ENCODE measurements at regions not wholly inside any gene's neighbourhood (a gene's known extent, or its start where the extent isn't known, plus 50 kb on each side); places are given as distances from the start of the nearest gene placed in this dataset.

DNA sequence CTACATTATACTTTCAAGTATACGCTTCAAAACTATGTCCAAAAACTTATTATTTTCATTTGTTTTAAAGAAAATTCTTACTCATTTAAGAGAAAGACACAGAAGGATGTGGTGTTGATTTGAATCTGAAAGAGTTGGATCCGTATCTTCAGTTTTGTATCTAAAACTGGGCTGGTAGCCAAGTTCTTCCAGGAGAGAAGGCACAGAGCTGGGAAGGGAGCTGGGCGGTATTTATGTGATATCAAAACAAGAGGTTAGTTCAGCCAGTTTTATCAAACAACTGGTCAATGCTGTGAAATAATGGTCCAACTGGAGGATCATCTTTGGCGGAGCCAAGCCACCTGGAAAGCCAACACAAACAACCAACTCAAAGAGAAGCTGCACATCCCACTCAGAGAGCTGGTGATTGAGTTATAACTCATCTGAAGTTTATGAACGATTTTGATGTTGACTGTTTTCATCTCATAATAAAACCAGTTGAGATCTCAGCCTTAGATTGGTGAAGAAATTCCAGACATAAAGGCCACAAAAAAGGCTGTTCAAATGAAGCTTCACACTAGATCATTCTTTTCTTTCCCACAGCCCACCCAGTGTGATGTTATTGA lies 489.6 kb upstream of the RASGRP1 start:
- CTCF ChIA-PET, result no interaction called here
- Histone ChIP-seq H3K36me3 (ENCODE audit: insufficient read depth, low read length) (no peaks in the 10 kb centered on the region), H3K27me3 (ENCODE audit: insufficient read depth, low read length, poor library complexity, severe bottlenecking) (no peaks in the 10 kb centered on the region), H3K4me1 (ENCODE audit: insufficient read depth, low read length) (no peaks in the 10 kb centered on the region), H3K27ac (ENCODE audit: low read depth, low read length) (no peak overlapping the region), H3K9me3 (ENCODE audit: low read length) (peaks cover 5% of the 10 kb centered on the region), H3K4me3 (ENCODE audit: low read length) (no peak overlapping the region)
- POLR2A ChIA-PET, result no interaction called here
- peaks cover 0 to 3% of the 10 kb centered on the region in 2 donors for H3K27me3 Mint-ChIP-seq
- peaks cover 6 to 12% (median 9%) of the 10 kb centered on the region in 5 donors for H3K9me3 Mint-ChIP-seq
- no peaks in the 10 kb centered on the region for H3K4me1 Mint-ChIP-seq
- DNase-seq, result no peak
- H3K4me3 Mint-ChIP-seq, result no peak overlapping the region
- no peak overlapping the region for H3K27ac Mint-ChIP-seq
- no peaks in the 10 kb centered on the region for H3K36me3 Mint-ChIP-seq

DNA sequence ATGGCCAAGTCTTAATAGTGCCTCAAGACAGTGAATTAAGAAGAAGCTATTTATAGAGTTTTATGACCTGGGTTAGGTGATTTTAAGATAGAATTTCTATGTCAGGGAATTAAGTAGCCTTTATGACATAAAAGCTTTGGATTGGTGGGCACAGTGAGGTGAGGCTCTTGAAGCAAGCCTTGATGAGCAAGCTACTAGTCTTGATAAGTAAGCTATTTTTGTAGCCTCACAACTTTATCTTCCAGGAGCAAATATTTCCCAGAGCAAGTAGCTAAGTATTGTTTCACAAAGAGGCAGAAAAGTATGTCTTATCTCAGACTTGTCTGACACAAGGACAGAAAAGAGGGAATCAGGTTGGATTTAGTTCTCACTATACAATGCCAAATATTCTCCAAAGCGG lies 491.7 kb upstream of the RASGRP1 start:
- Histone ChIP-seq H3K27ac (ENCODE audit: low read depth, low read length) (no peak overlapping the region), H3K4me3 (ENCODE audit: low read length) (no peak overlapping the region), H3K36me3 (ENCODE audit: insufficient read depth, low read length) (no peaks in the 10 kb centered on the region), H3K27me3 (ENCODE audit: insufficient read depth, low read length, poor library complexity, severe bottlenecking) (no peaks in the 10 kb centered on the region), H3K9me3 (ENCODE audit: low read length) (no peaks in the 10 kb centered on the region), H3K4me1 (ENCODE audit: insufficient read depth, low read length) (no peaks in the 10 kb centered on the region)
- Mint-ChIP-seq H3K9me3 (no peaks in the 10 kb centered on the region), H3K27ac (no peak overlapping the region), H3K36me3 (no peaks in the 10 kb centered on the region), H3K27me3 (peaks cover 0 to 3% of the 10 kb centered on the region in 2 donors), H3K4me3 (no peak overlapping the region), H3K4me1 (no peaks in the 10 kb centered on the region)
- CTCF ChIA-PET, result no interaction called here
- no peak for DNase-seq
- POLR2A ChIA-PET, result no interaction called here

DNA sequence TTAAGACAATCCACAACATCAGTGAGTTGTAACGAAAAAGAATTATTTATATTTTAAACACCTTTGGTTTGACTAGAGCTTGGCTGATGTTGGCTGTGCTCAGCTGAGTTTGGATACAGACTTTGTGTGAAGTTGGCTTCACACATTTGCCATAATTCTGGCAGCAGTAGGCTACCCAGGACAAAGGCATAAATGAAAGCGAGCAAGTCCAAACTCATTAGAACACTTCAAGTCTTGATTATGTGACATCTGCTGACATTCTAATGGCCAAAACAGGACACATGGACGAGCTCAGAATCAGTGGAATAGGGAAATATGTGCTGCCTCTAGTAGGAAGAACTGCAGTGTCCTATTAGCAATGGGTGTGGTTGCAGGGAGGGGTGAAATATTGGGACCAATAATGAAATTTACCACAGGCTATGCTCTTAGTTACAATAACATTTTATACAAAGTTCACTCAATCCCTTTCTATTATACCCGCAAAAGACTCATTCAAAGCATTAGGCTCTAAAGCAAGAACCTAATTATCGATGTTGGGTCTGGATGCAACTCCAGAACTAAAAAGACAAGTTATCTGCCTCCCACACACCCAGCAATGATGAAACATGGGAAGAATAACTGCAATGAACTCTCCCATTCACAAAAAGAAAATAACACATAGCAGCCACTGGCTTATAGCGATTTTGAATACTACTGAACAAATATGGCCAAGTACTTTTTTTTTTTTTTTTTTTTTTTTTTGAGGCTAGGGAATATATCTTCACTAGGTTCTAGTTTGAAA lies 493.9 kb upstream of the RASGRP1 start:
- H3K36me3 Mint-ChIP-seq, result no peaks in the 10 kb centered on the region
- POLR2A ChIA-PET, result no interaction called here

DNA sequence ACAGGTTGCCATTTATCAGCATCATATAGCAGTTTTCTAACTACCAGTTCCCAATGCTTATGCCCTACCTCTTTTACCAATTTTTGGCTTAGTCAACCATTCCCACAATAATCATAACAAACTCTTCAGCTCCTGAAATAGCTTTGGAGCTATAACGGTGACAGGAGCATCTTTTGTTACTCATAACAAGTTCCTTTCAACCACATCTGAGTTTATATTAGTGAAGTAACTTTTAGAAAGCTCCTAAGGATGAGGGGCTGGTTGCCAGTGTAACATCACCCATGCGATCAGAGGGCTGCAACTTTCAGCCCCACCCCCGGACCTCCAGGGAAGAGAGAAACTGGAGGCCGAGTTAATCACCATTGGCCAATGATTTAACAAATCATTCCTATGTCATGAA lies 495.3 kb upstream of the RASGRP1 start:
- no peaks in the 10 kb centered on the region for H3K9me3 ChIP-seq (ENCODE audit: low read length)
- H3K27me3 ChIP-seq (ENCODE audit: insufficient read depth, low read length, poor library complexity, severe bottlenecking), result no peaks in the 10 kb centered on the region
- DNase-seq, result no peak
- Mint-ChIP-seq H3K27ac (no peak overlapping the region), H3K9me3 (peaks cover 0 to 4% (median 0%) of the 10 kb centered on the region in 5 donors), H3K4me1 (no peaks in the 10 kb centered on the region), H3K4me3 (no peak overlapping the region), H3K36me3 (no peaks in the 10 kb centered on the region), H3K27me3 (peaks cover 1 to 13% of the 10 kb centered on the region in 2 donors)
- no peaks in the 10 kb centered on the region for H3K4me1 ChIP-seq (ENCODE audit: insufficient read depth, low read length)
- no peak overlapping the region for H3K27ac ChIP-seq (ENCODE audit: low read depth, low read length)
- ChIA-PET CTCF (no interaction called here), POLR2A (no interaction called here)
- no peak overlapping the region for H3K4me3 ChIP-seq (ENCODE audit: low read length)
- no peaks in the 10 kb centered on the region for H3K36me3 ChIP-seq (ENCODE audit: insufficient read depth, low read length)

More for the DNA sequence above, 493.9 kb upstream of the RASGRP1 start:
- Histone ChIP-seq H3K9me3 (ENCODE audit: low read length) (no peaks in the 10 kb centered on the region), H3K4me1 (ENCODE audit: insufficient read depth, low read length) (no peaks in the 10 kb centered on the region), H3K27ac (ENCODE audit: low read depth, low read length) (no peak overlapping the region), H3K27me3 (ENCODE audit: insufficient read depth, low read length, poor library complexity, severe bottlenecking) (no peaks in the 10 kb centered on the region), H3K4me3 (ENCODE audit: low read length) (no peak overlapping the region), H3K36me3 (ENCODE audit: insufficient read depth, low read length) (no peaks in the 10 kb centered on the region)
- Mint-ChIP-seq H3K4me1 (no peaks in the 10 kb centered on the region), H3K27me3 (peaks cover 3 to 4% of the 10 kb centered on the region in 2 donors), H3K27ac (no peak overlapping the region), H3K9me3 (peaks cover 0 to 4% (median 0%) of the 10 kb centered on the region in 5 donors), H3K4me3 (no peak overlapping the region)
- DNase-seq, result no peak
- CTCF ChIA-PET, result no interaction called here

DNA sequence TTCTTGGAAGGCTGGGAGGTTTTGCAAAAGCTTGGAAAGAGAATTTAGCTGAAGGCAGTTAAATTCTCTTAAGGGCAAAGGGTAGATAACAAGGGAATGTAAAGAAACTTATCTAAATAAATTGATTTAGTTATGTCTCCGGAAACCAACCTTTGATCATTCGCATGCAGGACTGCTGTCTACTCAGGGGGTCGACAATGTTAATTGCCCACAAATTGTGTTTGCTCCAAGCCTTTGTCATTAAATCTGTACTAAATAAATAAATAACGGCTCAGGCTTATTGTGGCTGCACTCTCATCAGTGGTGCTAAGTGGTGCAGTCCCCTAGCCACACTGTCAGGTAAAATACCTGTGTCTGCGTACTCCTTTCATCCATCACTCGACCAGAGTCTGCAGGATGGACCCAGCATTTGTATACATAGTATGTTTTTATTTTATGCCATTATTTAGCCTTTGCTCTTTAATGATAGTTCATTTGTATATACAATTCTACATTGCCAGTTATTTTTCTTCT lies 497.4 kb upstream of the RASGRP1 start:
- ChIA-PET POLR2A (no interaction called here), CTCF (no interaction called here)

DNA sequence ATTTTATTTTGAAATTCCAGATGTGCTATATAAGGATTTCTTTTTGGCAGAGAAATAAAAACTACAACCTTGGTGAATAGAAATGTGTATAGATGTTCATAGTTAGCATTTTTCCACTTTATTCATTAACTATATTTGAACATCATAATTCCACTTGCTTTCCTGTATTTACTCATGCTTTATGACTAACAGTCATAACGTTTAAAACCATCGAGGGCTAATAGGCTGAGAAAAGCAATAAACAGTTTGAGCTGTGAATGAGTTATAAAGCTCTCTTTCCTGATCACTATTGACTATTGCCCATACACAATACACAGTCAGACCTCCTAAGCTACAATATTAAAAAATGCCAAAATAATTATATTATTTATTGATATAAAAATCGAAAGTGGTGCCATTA lies 502.1 kb upstream of the RASGRP1 start:
- H3K27me3 Mint-ChIP-seq, result peaks cover 6 to 34% of the 10 kb centered on the region in 2 donors
- Histone ChIP-seq H3K9me3 (ENCODE audit: low read length) (no peaks in the 10 kb centered on the region), H3K4me3 (ENCODE audit: low read length) (no peak overlapping the region), H3K27me3 (ENCODE audit: insufficient read depth, low read length, poor library complexity, severe bottlenecking) (no peaks in the 10 kb centered on the region), H3K36me3 (ENCODE audit: insufficient read depth, low read length) (no peaks in the 10 kb centered on the region), H3K27ac (ENCODE audit: low read depth, low read length) (no peak overlapping the region), H3K4me1 (ENCODE audit: insufficient read depth, low read length) (no peaks in the 10 kb centered on the region)
- DNase-seq, result no peak
- H3K9me3 Mint-ChIP-seq, result peaks cover 0 to 5% (median 0%) of the 10 kb centered on the region in 5 donors
- H3K4me1 Mint-ChIP-seq, result no peaks in the 10 kb centered on the region
- no peak overlapping the region for H3K27ac Mint-ChIP-seq
- no peaks in the 10 kb centered on the region for H3K36me3 Mint-ChIP-seq
- CTCF ChIA-PET, result no interaction called here
- POLR2A ChIA-PET, result no interaction called here
- no peak overlapping the region for H3K4me3 Mint-ChIP-seq

More for the DNA sequence above, 497.4 kb upstream of the RASGRP1 start:
- Histone ChIP-seq H3K9me3 (ENCODE audit: low read length) (no peaks in the 10 kb centered on the region), H3K36me3 (ENCODE audit: insufficient read depth, low read length) (no peaks in the 10 kb centered on the region), H3K27me3 (ENCODE audit: insufficient read depth, low read length, poor library complexity, severe bottlenecking) (no peaks in the 10 kb centered on the region), H3K4me3 (ENCODE audit: low read length) (no peak overlapping the region), H3K4me1 (ENCODE audit: insufficient read depth, low read length) (no peaks in the 10 kb centered on the region), H3K27ac (ENCODE audit: low read depth, low read length) (no peak overlapping the region)
- H3K27me3 Mint-ChIP-seq, result peaks cover 2 to 19% of the 10 kb centered on the region in 2 donors
- H3K4me3 Mint-ChIP-seq, result no peak overlapping the region
- no peak overlapping the region for H3K27ac Mint-ChIP-seq
- no peaks in the 10 kb centered on the region for H3K4me1 Mint-ChIP-seq
- H3K9me3 Mint-ChIP-seq, result peaks cover 0 to 4% (median 0%) of the 10 kb centered on the region in 5 donors
- DNase-seq, result no peak
- H3K36me3 Mint-ChIP-seq, result no peaks in the 10 kb centered on the region

DNA sequence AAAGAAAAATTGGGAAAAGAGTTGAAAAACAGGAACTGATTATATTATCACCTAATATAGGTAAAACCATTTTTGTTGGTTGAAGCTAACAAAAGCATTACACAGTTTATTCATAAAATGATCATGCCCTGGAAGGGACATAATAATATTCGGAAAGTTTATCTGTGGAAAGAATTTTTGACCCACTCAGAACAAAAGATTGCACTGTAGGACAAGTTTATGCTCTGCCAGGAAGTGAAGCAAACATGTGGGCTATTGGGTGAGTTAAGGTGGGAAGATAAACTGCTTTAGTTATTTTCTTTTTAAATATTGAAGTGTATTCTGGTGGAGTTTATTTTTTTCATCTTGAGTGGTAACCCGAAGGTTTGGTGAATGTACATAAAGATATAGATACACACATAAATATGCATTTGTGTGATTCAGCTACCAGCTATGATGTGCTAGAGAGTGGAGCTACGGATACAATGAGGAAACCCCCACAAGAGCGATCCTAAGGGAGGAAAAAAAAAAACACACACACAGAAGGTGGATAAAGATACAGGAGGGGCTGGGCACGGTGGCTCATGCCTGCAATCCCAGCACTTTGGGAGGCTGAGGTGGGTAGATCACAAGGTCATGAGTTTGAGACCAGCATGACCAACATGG lies 506.4 kb upstream of the THBS1 start:
- H3K27ac Mint-ChIP-seq, result peak overlapping the region in 1 of 8 donors; percentile 6
- H3K36me3 ChIP-seq (ENCODE audit: insufficient read depth, low read length), result no peaks in the 10 kb centered on the region

DNA sequence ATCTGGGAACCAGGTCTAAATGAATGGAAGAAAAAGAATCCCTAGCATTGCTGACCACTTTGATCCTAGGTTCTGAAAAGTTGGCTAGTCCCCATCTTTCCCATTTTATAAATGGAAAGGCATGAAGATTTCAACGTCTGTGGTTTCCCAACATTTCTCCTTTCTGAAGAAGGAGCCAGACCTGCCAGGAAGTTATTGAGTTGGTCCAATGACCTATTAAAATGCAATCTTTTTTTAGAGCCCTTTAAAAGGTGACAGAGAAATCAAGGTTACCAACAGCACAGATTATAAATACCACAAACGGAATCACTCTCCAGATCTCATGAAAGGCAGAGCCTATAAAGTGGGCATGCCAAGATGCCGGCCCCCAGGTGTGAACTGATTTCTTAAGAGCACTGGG lies 505.6 kb upstream of the THBS1 start:
- Mint-ChIP-seq H3K27me3 (peaks cover 6 to 37% of the 10 kb centered on the region in 2 donors), H3K9me3 (no peaks in the 10 kb centered on the region), H3K4me1 (no peaks in the 10 kb centered on the region), H3K4me3 (no peak overlapping the region), H3K27ac (no peak overlapping the region), H3K36me3 (no peaks in the 10 kb centered on the region)
- no peak overlapping the region for H3K27ac ChIP-seq (ENCODE audit: low read depth, low read length)
- H3K36me3 ChIP-seq (ENCODE audit: insufficient read depth, low read length), result no peaks in the 10 kb centered on the region
- H3K4me1 ChIP-seq (ENCODE audit: insufficient read depth, low read length), result no peaks in the 10 kb centered on the region
- H3K4me3 ChIP-seq (ENCODE audit: low read length), result no peak overlapping the region
- no peaks in the 10 kb centered on the region for H3K9me3 ChIP-seq (ENCODE audit: low read length)
- CTCF ChIA-PET, result no interaction called here
- POLR2A ChIA-PET, result no interaction called here
- no peaks in the 10 kb centered on the region for H3K27me3 ChIP-seq (ENCODE audit: insufficient read depth, low read length, poor library complexity, severe bottlenecking)
- no peak for DNase-seq

More for the DNA sequence above, 506.4 kb upstream of the THBS1 start:
- Mint-ChIP-seq H3K36me3 (no peaks in the 10 kb centered on the region), H3K9me3 (peaks cover 0 to 2% (median 0%) of the 10 kb centered on the region in 5 donors), H3K27me3 (peaks cover 6 to 41% of the 10 kb centered on the region in 2 donors), H3K4me3 (no peak overlapping the region), H3K4me1 (no peaks in the 10 kb centered on the region)
- H3K27ac ChIP-seq (ENCODE audit: low read depth, low read length), result no peak overlapping the region
- ChIA-PET POLR2A (no interaction called here), CTCF (no interaction called here)
- H3K9me3 ChIP-seq (ENCODE audit: low read length), result no peaks in the 10 kb centered on the region
- DNase-seq, result no peak
- H3K4me1 ChIP-seq (ENCODE audit: insufficient read depth, low read length), result no peaks in the 10 kb centered on the region
- H3K4me3 ChIP-seq (ENCODE audit: low read length), result no peak overlapping the region
- H3K27me3 ChIP-seq (ENCODE audit: insufficient read depth, low read length, poor library complexity, severe bottlenecking), result no peaks in the 10 kb centered on the region
